SIG-M5 treated with dmso at 0.1 percent for 504 hours (cell line): ENCODE measurements at regions not wholly inside any gene's neighbourhood (a gene's known extent, or its start where the extent isn't known, plus 50 kb on each side); places are given as distances from the start of the nearest gene placed in this dataset.

Source experiments
- DNase-seq: peaks from one replicate; lab custom pipeline; 2025; ENCODE audit not compliant: unreplicated experiment; lab: John Stamatoyannopoulos, UW

- DNase-seq: no peak
Observed at GRCh38 chr20:17012546-17013226, 214.2 kb upstream of the PCSK2 start.

GRCh38 chr20:17014217-17014616, 212.6 kb upstream of the PCSK2 start:
- DNase-seq: no peak

- DNase-seq: no peak
Observed at GRCh38 chr20:17014756-17015366, 212.0 kb upstream of the PCSK2 start.

GRCh38 chr20:17017232-17017631, 209.6 kb upstream of the PCSK2 start:
- DNase-seq: no peak

- no peak for DNase-seq
Observed at GRCh38 chr20:17021481-17021880, 205.4 kb upstream of the PCSK2 start.

GRCh38 chr20:17023036-17023435, 203.8 kb upstream of the PCSK2 start:
- no peak for DNase-seq

GRCh38 chr20:17023806-17024205, 203.0 kb upstream of the PCSK2 start:
- DNase-seq: no peak

GRCh38 chr20:17024513-17025119, 202.2 kb upstream of the PCSK2 start:
- DNase-seq: no peak

- DNase-seq: no peak
Observed at GRCh38 chr20:17026346-17026745, 200.5 kb upstream of the PCSK2 start.

GRCh38 chr20:17029698-17030097, 197.1 kb upstream of the PCSK2 start:
- no peak for DNase-seq

GRCh38 chr20:17036541-17036940, 190.3 kb upstream of the PCSK2 start:
- DNase-seq: no peak

GRCh38 chr20:17042122-17042521, 184.7 kb upstream of the PCSK2 start:
- no peak for DNase-seq

GRCh38 chr20:17043323-17043722, 183.5 kb upstream of the PCSK2 start:
- no peak for DNase-seq

- DNase-seq: no peak
Observed at GRCh38 chr20:17044891-17045290, 181.9 kb upstream of the PCSK2 start.

GRCh38 chr20:17059465-17059864, 167.4 kb upstream of the PCSK2 start:
- DNase-seq: no peak

- no peak for DNase-seq
Observed at GRCh38 chr20:17061715-17062114, 165.1 kb upstream of the PCSK2 start.

GRCh38 chr20:17062712-17063111, 164.1 kb upstream of the PCSK2 start:
- no peak for DNase-seq

GRCh38 chr20:17066902-17067301, 159.9 kb upstream of the PCSK2 start:
- DNase-seq: no peak

- no peak for DNase-seq
Observed at GRCh38 chr20:17068084-17068711, 158.6 kb upstream of the PCSK2 start.

GRCh38 chr20:17077030-17077429, 149.8 kb upstream of the PCSK2 start:
- no peak for DNase-seq

- DNase-seq: no peak
Observed at GRCh38 chr20:17083738-17084137, 143.1 kb upstream of the PCSK2 start.

GRCh38 chr20:17084909-17085308, 141.9 kb upstream of the PCSK2 start:
- no peak for DNase-seq
